Parathyroid adenoma (tissue), 2 donors: ENCODE measurements at regions not wholly inside any gene's neighbourhood (a gene's known extent, or its start where the extent isn't known, plus 50 kb on each side); places are given as distances from the start of the nearest gene placed in this dataset.

ENCODE experiments used
- H2AFZ ChIP-seq: fragments of 300-600 bp; sonication (generic); one replicate; pipeline ENCODE4 v1.7.0; 2017; ENCODE audit warnings: antibody characterized with exemption, mild to moderate bottlenecking
- H3K27ac ChIP-seq: fragments of 300-600 bp; sonication (generic); one replicate; pipeline ENCODE4 v1.7.0; 2017
- H3K27me3 ChIP-seq: fragments of 300-600 bp; sonication (generic); one replicate; pipeline ENCODE4 v1.7.0; 2017; ENCODE audit warnings: low read length; ENCODE audit not compliant: control insufficient read depth, insufficient read depth
- H3K36me3 ChIP-seq: fragments of 300-600 bp; sonication (generic); one replicate; pipeline ENCODE4 v1.7.0; 2017; ENCODE audit warnings: low read length; ENCODE audit not compliant: control insufficient read depth, insufficient read depth
- H3K4me1 ChIP-seq: fragments of 300-600 bp; sonication (generic); one replicate; pipeline ENCODE4 v1.7.0; 2017; ENCODE audit warnings: control low read depth
- H3K4me2 ChIP-seq: fragments of 300-600 bp; sonication (generic); one replicate; pipeline ENCODE4 v1.7.0; 2017; ENCODE audit warnings: low read length
- H3K4me3 ChIP-seq: fragments of 300-600 bp; sonication (generic); one replicate; pipeline ENCODE4 v1.7.0; 2017; ENCODE audit warnings: low read depth, low read length
- H3K79me2 ChIP-seq: fragments of 300-600 bp; sonication (generic); one replicate; pipeline ENCODE4 v1.7.0; 2017; ENCODE audit warnings: control low read depth
- H3K9ac ChIP-seq: fragments of 300-600 bp; sonication (generic); one replicate; pipeline ENCODE4 v1.7.0; 2017; ENCODE audit warnings: mild to moderate bottlenecking
- H3K9me3 ChIP-seq: fragments of 300-600 bp; sonication (generic); one replicate; pipeline ENCODE4 v1.7.0; 2017; ENCODE audit warnings: low read length; ENCODE audit not compliant: control insufficient read depth
- CTCF ChIP-seq: fragments of 300-600 bp; sonication (generic); IDR thresholded peaks from one replicate; pipeline ENCODE4 v1.7.0; 2017; ENCODE audit warnings: antibody characterized with exemption, mild to moderate bottlenecking
- donor health status: primary hyperparathyroidism.

GRCh38 chr5:10138395-10139057 is 111.2 kb downstream of the ATPSCKMT start:
- no peaks in the 10 kb centered on the region for H3K9me3 ChIP-seq
- H3K4me2 ChIP-seq, result no peak overlapping the region
- H3K4me3 ChIP-seq, result no peak overlapping the region
- no peaks in the 10 kb centered on the region for H3K4me1 ChIP-seq
- no peak overlapping the region for H2AFZ ChIP-seq
- H3K27ac ChIP-seq, result no peak overlapping the region
- TF ChIP-seq CTCF, result no peak
- no peaks in the 10 kb centered on the region for H3K79me2 ChIP-seq
- no peak overlapping the region for H3K9ac ChIP-seq
- H3K27me3 ChIP-seq, result no peaks in the 10 kb centered on the region
- no peaks in the 10 kb centered on the region for H3K36me3 ChIP-seq

GRCh38 chr5:10133830-10134229 is 115.9 kb downstream of the ATPSCKMT start:
- Histone ChIP-seq H2AFZ (no peak overlapping the region), H3K4me1 (no peaks in the 10 kb centered on the region), H3K27me3 (no peaks in the 10 kb centered on the region), H3K9me3 (no peaks in the 10 kb centered on the region), H3K4me2 (no peak overlapping the region), H3K36me3 (no peaks in the 10 kb centered on the region), H3K9ac (no peak overlapping the region), H3K79me2 (no peaks in the 10 kb centered on the region), H3K4me3 (no peak overlapping the region), H3K27ac (no peak overlapping the region)
- no peak for TF ChIP-seq CTCF

- Histone ChIP-seq H2AFZ (no peak overlapping the region), H3K36me3 (no peaks in the 10 kb centered on the region), H3K4me3 (no peak overlapping the region), H3K27me3 (no peaks in the 10 kb centered on the region), H3K4me2 (no peak overlapping the region), H3K9me3 (no peaks in the 10 kb centered on the region), H3K79me2 (no peaks in the 10 kb centered on the region), H3K27ac (no peak overlapping the region), H3K9ac (no peak overlapping the region), H3K4me1 (no peaks in the 10 kb centered on the region)
- TF ChIP-seq CTCF, result no peak
Observed at GRCh38 chr5:10130881-10131280, 118.8 kb downstream of the ATPSCKMT start.

- no peaks in the 10 kb centered on the region for H3K9me3 ChIP-seq
- no peak overlapping the region for H3K9ac ChIP-seq
- H2AFZ ChIP-seq, result no peak overlapping the region
- H3K27me3 ChIP-seq, result no peaks in the 10 kb centered on the region
- H3K4me2 ChIP-seq, result no peak overlapping the region
- H3K4me3 ChIP-seq, result no peak overlapping the region
- H3K36me3 ChIP-seq, result no peaks in the 10 kb centered on the region
- H3K79me2 ChIP-seq, result no peaks in the 10 kb centered on the region
- no peak overlapping the region for H3K27ac ChIP-seq
- no peaks in the 10 kb centered on the region for H3K4me1 ChIP-seq
- TF ChIP-seq CTCF, result no peak
Observed at GRCh38 chr5:10126900-10127299, 122.8 kb downstream of the ATPSCKMT start.

GRCh38 chr5:10125116-10125515 is 124.6 kb downstream of the ATPSCKMT start:
- no peaks in the 10 kb centered on the region for H3K9me3 ChIP-seq
- no peak overlapping the region for H3K4me2 ChIP-seq
- no peak for TF ChIP-seq CTCF
- no peaks in the 10 kb centered on the region for H3K4me1 ChIP-seq
- no peaks in the 10 kb centered on the region for H3K36me3 ChIP-seq
- no peak overlapping the region for H3K4me3 ChIP-seq
- H3K9ac ChIP-seq, result no peak overlapping the region
- H3K27me3 ChIP-seq, result no peaks in the 10 kb centered on the region
- no peaks in the 10 kb centered on the region for H3K79me2 ChIP-seq
- no peak overlapping the region for H2AFZ ChIP-seq
- no peak overlapping the region for H3K27ac ChIP-seq
